ENCODE measurements at regions not wholly inside any gene's neighbourhood (a gene's known extent, or its start where the extent isn't known, plus 50 kb on each side); places are given as distances from the start of the nearest gene placed in this dataset.

GRCh38 chr1:244256086-244256676, 195.5 kb downstream of the ADSS2 start:
- no peak for TF ChIP-seq POLR2A (IDR thresholded peaks at IDR 0.05; ENCODE audit: low read length)
- no peak for TF ChIP-seq GATA1 (IDR thresholded peaks at IDR 0.05; ENCODE audit: low read depth, low read length)
- no peak for DNase-seq

GRCh38 chr1:244264163-244264562, 187.5 kb downstream of the ADSS2 start:
- no peak for DNase-seq
- no peak for TF ChIP-seq POLR2A (IDR thresholded peaks at IDR 0.05; ENCODE audit: low read length)
- no peak for TF ChIP-seq GATA1 (IDR thresholded peaks at IDR 0.05; ENCODE audit: low read depth, low read length)

- DNase-seq = no peak
- TF ChIP-seq GATA1 (IDR thresholded peaks at IDR 0.05; ENCODE audit: low read depth, low read length) (no peak), POLR2A (IDR thresholded peaks at IDR 0.05; ENCODE audit: low read length) (no peak)
These were observed 186.2 kb downstream of the ADSS2 start for GRCh38 chr1:244265507-244265906.

- DNase-seq = no peak
- no peak for TF ChIP-seq POLR2A (IDR thresholded peaks at IDR 0.05; ENCODE audit: low read length)
- TF ChIP-seq GATA1 (IDR thresholded peaks at IDR 0.05; ENCODE audit: low read depth, low read length) = no peak
These were observed 182.5 kb downstream of the ADSS2 start for GRCh38 chr1:244269169-244269568.

GRCh38 chr1:244271004-244271403, 180.7 kb downstream of the ADSS2 start:
- DNase-seq = no peak
- TF ChIP-seq POLR2A (IDR thresholded peaks at IDR 0.05; ENCODE audit: low read length) (no peak), GATA1 (IDR thresholded peaks at IDR 0.05; ENCODE audit: low read depth, low read length) (no peak)

GRCh38 chr1:244271691-244272308, 179.9 kb downstream of the ADSS2 start:
- no peak for TF ChIP-seq POLR2A (IDR thresholded peaks at IDR 0.05; ENCODE audit: low read length)
- TF ChIP-seq GATA1 (IDR thresholded peaks at IDR 0.05; ENCODE audit: low read depth, low read length) = no peak
- DNase-seq = no peak

GRCh38 chr1:244272471-244273261, 179.0 kb downstream of the ADSS2 start:
- no peak for TF ChIP-seq POLR2A (IDR thresholded peaks at IDR 0.05; ENCODE audit: low read length)
- TF ChIP-seq GATA1 (IDR thresholded peaks at IDR 0.05; ENCODE audit: low read depth, low read length) = no peak
- peak; percentile 69 to 84 for DNase-seq

- no peak for TF ChIP-seq POLR2A (IDR thresholded peaks at IDR 0.05; ENCODE audit: low read length)
- TF ChIP-seq GATA1 (IDR thresholded peaks at IDR 0.05; ENCODE audit: low read depth, low read length) = no peak
- DNase-seq = no peak
These were observed 178.4 kb downstream of the ADSS2 start for GRCh38 chr1:244273262-244273844.

- peak in 1 of 2 experiments; percentile 35 for DNase-seq
- TF ChIP-seq POLR2A (IDR thresholded peaks at IDR 0.05; ENCODE audit: low read length) = no peak
These were observed 177.7 kb downstream of the ADSS2 start for GRCh38 chr1:244273845-244274619.

GRCh38 chr1:244276646-244277045, 175.1 kb downstream of the ADSS2 start:
- TF ChIP-seq GATA1 (IDR thresholded peaks at IDR 0.05; ENCODE audit: low read depth, low read length) = no peak
- TF ChIP-seq POLR2A (IDR thresholded peaks at IDR 0.05; ENCODE audit: low read length) = no peak
- no peak for DNase-seq

- no peak for DNase-seq
- TF ChIP-seq GATA1 (IDR thresholded peaks at IDR 0.05; ENCODE audit: low read depth, low read length) (no peak), POLR2A (IDR thresholded peaks at IDR 0.05; ENCODE audit: low read length) (no peak)
These were observed 171.5 kb downstream of the ADSS2 start for GRCh38 chr1:244280201-244280600.

GRCh38 chr1:244280859-244281258, 170.8 kb downstream of the ADSS2 start:
- no peak for DNase-seq
- TF ChIP-seq POLR2A (IDR thresholded peaks at IDR 0.05; ENCODE audit: low read length) (no peak), GATA1 (IDR thresholded peaks at IDR 0.05; ENCODE audit: low read depth, low read length) (no peak)

- DNase-seq = no peak
- no peak for TF ChIP-seq POLR2A (IDR thresholded peaks at IDR 0.05; ENCODE audit: low read length)
- no peak for TF ChIP-seq GATA1 (IDR thresholded peaks at IDR 0.05; ENCODE audit: low read depth, low read length)
These were observed 167.9 kb downstream of the ADSS2 start for GRCh38 chr1:244283772-244284171.

All from erythroblast (primary cell).